Endodermal cell (in vitro differentiated cells): ENCODE measurements at regions not wholly inside any gene's neighbourhood (a gene's known extent, or its start where the extent isn't known, plus 50 kb on each side); places are given as distances from the start of the nearest gene placed in this dataset.

Experiments
- DNase-seq: peaks from one replicate; pipeline ENCODE4 v3.0.0-alpha.2; 2017
- H3K27ac ChIP-seq: 2 replicates; pipeline ENCODE4 v1.5.1; 2013; ENCODE audit warnings: mild to moderate bottlenecking, low read depth, low read length, moderate library complexity
- H3K27me3 ChIP-seq: 2 replicates; pipeline ENCODE4 v1.6.1; 2013; ENCODE audit warnings: mild to moderate bottlenecking, low read length, moderate library complexity; ENCODE audit not compliant: insufficient read depth, control insufficient read depth, poor library complexity, severe bottlenecking
- H3K36me3 ChIP-seq: 2 replicates; pipeline ENCODE4 v1.7.0; 2013; ENCODE audit warnings: mild to moderate bottlenecking, low read length, moderate library complexity; ENCODE audit not compliant: control insufficient read depth, insufficient read depth
- H3K4me1 ChIP-seq: one replicate; pipeline ENCODE4 v1.7.0; 2013; ENCODE audit warnings: low read length; ENCODE audit not compliant: control insufficient read depth, insufficient read depth
- H3K4me3 ChIP-seq: 2 replicates; pipeline ENCODE4 v1.5.1; 2013; ENCODE audit warnings: mild to moderate bottlenecking, low read length, moderate library complexity
- H3K9ac ChIP-seq: 2 replicates; pipeline ENCODE4 v1.6.1; 2013; ENCODE audit warnings: mild to moderate bottlenecking, low read length, moderate library complexity; ENCODE audit not compliant: poor library complexity, severe bottlenecking; ENCODE audit errors: extremely low read depth
- H3K9me3 ChIP-seq: 2 replicates; pipeline ENCODE4 v1.6.1; 2013; ENCODE audit warnings: mild to moderate bottlenecking, low read length, moderate library complexity; ENCODE audit not compliant: control insufficient read depth
- H3K27ac Mint-ChIP-seq: 2 replicates; pipeline ENCODE4 v1.8.0; 2020; ENCODE audit warnings: mixed read lengths
- H3K27me3 Mint-ChIP-seq: 2 replicates; pipeline ENCODE4 v1.8.0; 2021; ENCODE audit warnings: mild to moderate bottlenecking, mixed read lengths; ENCODE audit not compliant: insufficient read depth
- H3K36me3 Mint-ChIP-seq: 2 replicates; pipeline ENCODE4 v1.8.0; 2020; ENCODE audit warnings: low read depth, mixed read lengths
- H3K4me1 Mint-ChIP-seq: 2 replicates; pipeline ENCODE4 v1.8.0; 2020; ENCODE audit warnings: mixed read lengths
- H3K4me3 Mint-ChIP-seq: 2 replicates; pipeline ENCODE4 v1.8.0; 2020; ENCODE audit warnings: mild to moderate bottlenecking, moderate library complexity, mixed read lengths
- H3K9me3 Mint-ChIP-seq: 2 replicates; pipeline ENCODE4 v1.8.0; 2020; ENCODE audit warnings: mild to moderate bottlenecking, mixed read lengths
- CTCF ChIP-seq: fragments of 200-600 bp; sonication (generic); conservative IDR thresholded peaks from 2 replicates; pipeline ENCODE4 v1.5.0; 2021; ENCODE audit warnings: antibody characterized with exemption, mild to moderate bottlenecking
- WGBS, 2 experiments: methylation state at CpG; one replicate each; pipeline versions ENCODE4 v1.1.5 to v1.1.7; 2013; ENCODE audit warnings: missing lambda C conversion rate in 2 of 2, mixed read lengths in 1 of 2; ENCODE audit not compliant: insufficient coverage in 1 of 2, insufficient read length in 1 of 2; 5-methylcytosine and 5-hydroxymethylcytosine counted together

- Histone ChIP-seq H3K27ac (no peak overlapping the region), H3K4me3 (no peak overlapping the region), H3K27me3 (no peaks in the 10 kb centered on the region), H3K9ac (no peak overlapping the region), H3K9me3 (no peaks in the 10 kb centered on the region), H3K36me3 (no peaks in the 10 kb centered on the region), H3K4me1 (no peaks in the 10 kb centered on the region)
- H3K4me3 Mint-ChIP-seq, result no peak overlapping the region
- DNase-seq, result no peak
- no peaks in the 10 kb centered on the region for H3K4me1 Mint-ChIP-seq
- no peak for TF ChIP-seq CTCF
- no peaks in the 10 kb centered on the region for H3K36me3 Mint-ChIP-seq
- H3K9me3 Mint-ChIP-seq, result peaks cover 14% of the 10 kb centered on the region
- WGBS, 2 experiments, result 93% methylated on average over 3 of the region's 3 CpGs; no CpG with 5 or more reads in 1 of the 2 experiments
- H3K27ac Mint-ChIP-seq, result no peak overlapping the region
- H3K27me3 Mint-ChIP-seq, result no peaks in the 10 kb centered on the region
Measured at GRCh38 chr5:117336208-117336607, 761.6 kb upstream of the SEMA6A start.

GRCh38 chr5:117333011-117333410, 758.4 kb upstream of the SEMA6A start:
- H3K27me3 ChIP-seq, result peaks cover 18% of the 10 kb centered on the region
- no peak for DNase-seq
- no peak overlapping the region for H3K9ac ChIP-seq
- no peaks in the 10 kb centered on the region for H3K4me1 Mint-ChIP-seq
- H3K9me3 Mint-ChIP-seq, result peaks cover 14% of the 10 kb centered on the region
- H3K27me3 Mint-ChIP-seq, result peaks cover 6% of the 10 kb centered on the region
- H3K36me3 ChIP-seq, result no peaks in the 10 kb centered on the region
- H3K27ac ChIP-seq, result no peak overlapping the region
- H3K4me3 ChIP-seq, result no peak overlapping the region
- TF ChIP-seq CTCF, result no peak
- no peaks in the 10 kb centered on the region for H3K36me3 Mint-ChIP-seq
- WGBS, 2 experiments, result 96% methylated on average over 3 of the region's 3 CpGs
- H3K4me1 ChIP-seq, result no peaks in the 10 kb centered on the region
- no peak overlapping the region for H3K4me3 Mint-ChIP-seq
- no peaks in the 10 kb centered on the region for H3K9me3 ChIP-seq
- H3K27ac Mint-ChIP-seq, result no peak overlapping the region

- Histone ChIP-seq H3K9ac (no peak overlapping the region), H3K27ac (no peak overlapping the region), H3K36me3 (no peaks in the 10 kb centered on the region), H3K4me3 (no peak overlapping the region), H3K27me3 (peaks cover 23% of the 10 kb centered on the region), H3K9me3 (no peaks in the 10 kb centered on the region), H3K4me1 (no peaks in the 10 kb centered on the region)
- no peak for TF ChIP-seq CTCF
- DNase-seq, result no peak
- Mint-ChIP-seq H3K9me3 (peaks cover 14% of the 10 kb centered on the region), H3K36me3 (no peaks in the 10 kb centered on the region), H3K27me3 (peaks cover 6% of the 10 kb centered on the region), H3K4me3 (no peak overlapping the region), H3K27ac (no peak overlapping the region), H3K4me1 (peaks cover 2% of the 10 kb centered on the region)
- 93 to 100% methylated on average over 1 of the region's 1 CpG for WGBS, 2 experiments
Measured at GRCh38 chr5:117332341-117332740, 757.7 kb upstream of the SEMA6A start.
